Calu3 (cell line): ENCODE measurements at regions not wholly inside any gene's neighbourhood (a gene's known extent, or its start where the extent isn't known, plus 50 kb on each side); places are given as distances from the start of the nearest gene placed in this dataset.

Source experiments
- BruUV-seq: library from RNA; stranded (reverse); fragments of 400-500 nt; replicated peaks from 2 replicates; lab custom pipeline; 2021; lab: Mats Ljungman, UMichigan
- CTCF ChIA-PET: fragments of 300-600 bp; sonication (Branson Sonifier 250); formaldehyde crosslinking; loops from one replicate; lab custom pipeline; 2022; ENCODE audit warnings: antibody characterized with exemption; lab: Charles Lee
- DNase-seq: peaks from one replicate; pipeline ENCODE4 v3.0.0; 2022
- H3K27ac Mint-ChIP-seq: one replicate; pipeline ENCODE4 v1.8.0; 2022; ENCODE audit warnings: mixed read lengths; ENCODE audit not compliant: unreplicated experiment
- H3K27me3 Mint-ChIP-seq: one replicate; pipeline ENCODE4 v1.8.0; 2022; ENCODE audit warnings: mixed read lengths; ENCODE audit not compliant: unreplicated experiment
- H3K36me3 Mint-ChIP-seq: one replicate; pipeline ENCODE4 v1.8.0; 2022; ENCODE audit warnings: mild to moderate bottlenecking, moderate library complexity, mixed read lengths; ENCODE audit not compliant: insufficient read depth, unreplicated experiment
- H3K4me1 Mint-ChIP-seq: one replicate; pipeline ENCODE4 v1.8.0; 2022; ENCODE audit warnings: mild to moderate bottlenecking, low read depth, mixed read lengths; ENCODE audit not compliant: unreplicated experiment
- H3K4me3 Mint-ChIP-seq: one replicate; pipeline ENCODE4 v1.8.0; 2022; ENCODE audit warnings: mild to moderate bottlenecking, low read depth, moderate library complexity, mixed read lengths; ENCODE audit not compliant: unreplicated experiment
- H3K9me3 Mint-ChIP-seq: one replicate; pipeline ENCODE4 v1.8.0; 2022; ENCODE audit warnings: low read depth, mixed read lengths; ENCODE audit not compliant: unreplicated experiment
- CTCF ChIP-seq: fragments of 200-600 bp; IDR thresholded peaks from one replicate; pipeline ENCODE4 v1.8.0; 2022; ENCODE audit warnings: antibody characterized with exemption; ENCODE audit not compliant: unreplicated experiment
- intact Hi-C: fragments of 100-400 bp; cut with micrococcal nuclease; formaldehyde crosslinking; loops from one replicate; pipeline ENCODE4 v1.10.0; 2022; ENCODE audit not compliant: unreplicated experiment

GRCh38 chr2:12253167-12253778 is 463.5 kb upstream of the TRIB2 start:
- no peak for DNase-seq
- H3K4me3 Mint-ChIP-seq, result no peak overlapping the region
- intact Hi-C loops, result no loop called here
- no TSS peak for BruUV-seq
- no peaks in the 10 kb centered on the region for H3K27me3 Mint-ChIP-seq
- no peaks in the 10 kb centered on the region for H3K36me3 Mint-ChIP-seq
- H3K4me1 Mint-ChIP-seq, result no peaks in the 10 kb centered on the region
- H3K9me3 Mint-ChIP-seq, result no peaks in the 10 kb centered on the region
- TF ChIP-seq CTCF, result no peak
- CTCF ChIA-PET, result no interaction called here
- no peak overlapping the region for H3K27ac Mint-ChIP-seq

- Mint-ChIP-seq H3K36me3 (no peaks in the 10 kb centered on the region), H3K27me3 (no peaks in the 10 kb centered on the region), H3K27ac (no peak overlapping the region), H3K4me3 (no peak overlapping the region), H3K9me3 (no peaks in the 10 kb centered on the region), H3K4me1 (no peaks in the 10 kb centered on the region)
- DNase-seq, result no peak
- BruUV-seq, result no TSS peak
- CTCF ChIA-PET, result no interaction called here
- intact Hi-C loops, result no loop called here
- TF ChIP-seq CTCF, result no peak
Observed at GRCh38 chr2:12254280-12254860, 462.4 kb upstream of the TRIB2 start.

DNA sequence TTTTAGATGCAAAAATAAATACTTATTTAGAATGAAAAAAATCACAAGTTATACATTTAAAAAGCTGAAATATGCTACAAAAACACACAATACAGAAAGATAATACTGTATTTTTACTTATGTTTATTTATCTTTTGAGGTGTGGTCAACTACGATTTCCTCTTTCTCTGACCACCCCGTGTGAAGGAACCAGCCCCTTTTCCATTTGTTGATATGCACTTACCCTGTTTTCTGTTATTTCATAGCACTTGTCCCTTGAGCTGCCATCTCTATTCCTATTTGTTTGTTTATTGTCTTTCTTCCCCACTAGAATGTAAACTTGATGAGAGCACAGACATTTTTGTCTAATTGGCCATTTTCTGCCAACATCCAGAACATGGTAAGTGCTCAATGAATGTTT is 460.5 kb upstream of the TRIB2 start:
- no peaks in the 10 kb centered on the region for H3K4me1 Mint-ChIP-seq
- BruUV-seq, result no TSS peak
- H3K27ac Mint-ChIP-seq, result no peak overlapping the region
- CTCF ChIA-PET, result no interaction called here
- H3K4me3 Mint-ChIP-seq, result no peak overlapping the region
- no peak for DNase-seq
- intact Hi-C loops, result no loop called here
- TF ChIP-seq CTCF, result no peak
- H3K27me3 Mint-ChIP-seq, result no peaks in the 10 kb centered on the region
- peaks cover 2% of the 10 kb centered on the region for H3K9me3 Mint-ChIP-seq
- H3K36me3 Mint-ChIP-seq, result no peaks in the 10 kb centered on the region

DNA sequence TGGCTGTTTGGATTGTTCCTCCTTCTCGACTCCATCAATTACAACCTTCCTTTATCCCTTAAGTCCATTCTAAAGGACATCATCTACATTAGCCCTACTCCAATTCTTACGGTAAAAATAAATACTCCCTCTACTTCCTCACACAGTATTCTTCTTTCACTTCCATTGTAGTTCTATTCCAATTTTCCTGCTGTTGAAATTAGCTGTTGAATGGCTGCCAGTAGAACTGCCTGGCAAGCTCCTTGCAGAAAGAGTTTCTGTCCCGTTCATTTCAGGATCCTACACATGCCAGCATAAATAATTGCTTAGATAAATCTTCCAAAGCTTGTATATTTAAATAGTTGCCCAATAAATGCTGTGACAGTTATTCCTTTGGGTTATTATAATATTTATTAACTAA is 459.3 kb upstream of the TRIB2 start:
- H3K27me3 Mint-ChIP-seq, result no peaks in the 10 kb centered on the region
- H3K4me3 Mint-ChIP-seq, result no peak overlapping the region
- peaks cover 2% of the 10 kb centered on the region for H3K9me3 Mint-ChIP-seq
- H3K36me3 Mint-ChIP-seq, result no peaks in the 10 kb centered on the region
- intact Hi-C loops, result no loop called here
- CTCF ChIA-PET, result interaction anchor here (0.6 kb wide), 1 partner anchor 402 kb away, joined by 3 read pairs; no protein-coding TSS in a partner anchor
- H3K4me1 Mint-ChIP-seq, result no peaks in the 10 kb centered on the region
- no peak overlapping the region for H3K27ac Mint-ChIP-seq
- BruUV-seq, result no TSS peak
- TF ChIP-seq CTCF, result no peak
- DNase-seq, result no peak
